NCI-H2227 (cell line): ENCODE measurements at regions not wholly inside any gene's neighbourhood (a gene's known extent, or its start where the extent isn't known, plus 50 kb on each side); places are given as distances from the start of the nearest gene placed in this dataset.

Experiments
- DNase-seq: peaks from one replicate; lab custom pipeline; 2025; ENCODE audit not compliant: unreplicated experiment; lab: John Stamatoyannopoulos, UW

DNA sequence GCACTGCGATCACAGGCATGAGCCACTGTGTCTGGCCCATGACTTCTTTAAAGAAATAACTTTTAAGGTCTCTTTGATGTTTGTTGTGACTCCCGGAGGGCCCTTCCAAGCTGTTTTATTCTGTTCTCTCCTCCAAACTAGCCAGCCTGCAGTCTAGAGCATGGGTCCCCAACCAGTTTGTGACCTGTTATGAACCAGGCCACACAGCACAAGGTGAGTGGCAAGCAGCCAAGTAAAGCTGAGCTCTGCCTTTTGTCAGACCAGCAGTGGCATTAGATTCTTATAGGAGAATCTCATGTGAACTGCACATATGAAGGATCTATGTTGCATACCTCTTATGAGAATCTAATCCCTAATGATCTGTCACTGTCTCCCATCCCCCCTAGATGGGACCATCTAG is 223.9 kb upstream of the RGPD4 start:
- no peak for DNase-seq

DNA sequence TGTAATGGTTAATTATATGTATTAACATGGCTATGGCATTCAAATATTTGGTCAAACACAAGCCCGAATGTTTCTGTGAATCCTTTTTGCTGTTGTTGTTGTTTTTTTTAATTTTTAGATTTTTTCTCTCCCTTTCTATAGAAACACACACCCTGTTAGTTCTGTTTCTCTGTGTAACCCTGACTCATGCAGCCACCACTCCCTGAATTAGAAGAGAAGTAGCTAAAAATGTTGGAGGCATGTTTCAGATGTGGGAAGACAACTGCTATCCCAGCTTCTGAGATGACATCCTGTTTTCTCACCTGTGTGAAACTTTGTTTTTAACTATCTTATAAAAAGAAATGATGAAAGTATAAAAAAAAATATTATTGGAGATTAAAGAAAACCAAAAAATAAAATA is 219.6 kb upstream of the RGPD4 start:
- no peak for DNase-seq

DNA sequence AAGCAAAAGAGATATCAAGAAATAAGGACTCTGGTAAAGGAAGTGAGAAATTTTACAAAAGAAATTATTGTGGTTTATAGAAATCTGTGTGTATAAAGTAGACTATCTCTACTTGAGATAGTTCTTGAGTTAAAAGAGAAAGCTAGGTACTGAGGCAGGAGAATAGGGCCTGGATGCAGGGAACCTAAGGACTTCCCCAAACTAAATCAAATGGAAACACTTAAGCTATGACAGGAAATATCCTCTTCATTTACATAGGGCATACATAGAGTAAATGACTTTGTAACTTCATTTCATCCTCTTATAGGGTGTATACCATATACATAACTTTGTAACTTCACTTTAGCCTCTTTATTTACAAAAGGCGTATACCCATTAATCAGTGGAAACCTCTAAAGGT is 219.2 kb upstream of the RGPD4 start:
- no peak for DNase-seq

DNA sequence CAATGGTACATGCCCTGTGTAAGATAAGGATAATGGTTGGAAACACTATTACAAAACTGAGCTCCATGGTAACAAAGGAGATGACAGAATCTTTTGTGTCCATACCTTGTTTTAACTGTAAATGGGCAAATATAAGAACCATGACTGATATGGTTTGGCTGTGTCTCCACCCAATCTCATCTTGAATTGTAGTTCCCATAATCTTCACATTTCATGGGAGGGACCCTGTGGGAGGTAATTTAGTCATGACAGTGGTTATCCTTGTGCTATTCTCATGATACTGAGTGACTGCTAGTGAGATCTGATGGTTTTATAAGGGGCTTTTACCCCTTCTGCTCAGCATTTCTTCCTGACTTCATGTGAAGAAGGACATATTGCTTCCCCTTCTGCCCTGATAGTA is 211.7 kb upstream of the RGPD4 start:
- no peak for DNase-seq

DNA sequence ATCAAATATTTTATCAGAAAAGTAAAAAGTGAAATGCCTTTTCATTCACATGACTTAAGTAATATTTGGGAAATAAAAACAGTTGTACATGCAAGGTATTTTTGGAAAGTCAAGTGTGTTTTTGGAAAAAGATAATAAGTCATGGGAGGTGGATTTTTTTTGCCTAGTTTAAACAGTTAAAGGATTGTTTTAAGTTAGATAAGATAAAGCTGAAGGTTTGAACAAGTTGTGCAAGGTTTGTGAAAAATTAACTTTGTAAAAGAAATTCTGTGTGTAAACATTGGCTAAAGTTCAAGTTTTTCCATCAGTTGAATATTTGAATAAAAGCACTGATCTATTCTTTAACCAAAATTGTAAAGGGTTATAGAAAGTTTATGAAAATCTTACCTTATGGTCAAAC is 207.9 kb upstream of the RGPD4 start:
- DNase-seq: no peak

DNA sequence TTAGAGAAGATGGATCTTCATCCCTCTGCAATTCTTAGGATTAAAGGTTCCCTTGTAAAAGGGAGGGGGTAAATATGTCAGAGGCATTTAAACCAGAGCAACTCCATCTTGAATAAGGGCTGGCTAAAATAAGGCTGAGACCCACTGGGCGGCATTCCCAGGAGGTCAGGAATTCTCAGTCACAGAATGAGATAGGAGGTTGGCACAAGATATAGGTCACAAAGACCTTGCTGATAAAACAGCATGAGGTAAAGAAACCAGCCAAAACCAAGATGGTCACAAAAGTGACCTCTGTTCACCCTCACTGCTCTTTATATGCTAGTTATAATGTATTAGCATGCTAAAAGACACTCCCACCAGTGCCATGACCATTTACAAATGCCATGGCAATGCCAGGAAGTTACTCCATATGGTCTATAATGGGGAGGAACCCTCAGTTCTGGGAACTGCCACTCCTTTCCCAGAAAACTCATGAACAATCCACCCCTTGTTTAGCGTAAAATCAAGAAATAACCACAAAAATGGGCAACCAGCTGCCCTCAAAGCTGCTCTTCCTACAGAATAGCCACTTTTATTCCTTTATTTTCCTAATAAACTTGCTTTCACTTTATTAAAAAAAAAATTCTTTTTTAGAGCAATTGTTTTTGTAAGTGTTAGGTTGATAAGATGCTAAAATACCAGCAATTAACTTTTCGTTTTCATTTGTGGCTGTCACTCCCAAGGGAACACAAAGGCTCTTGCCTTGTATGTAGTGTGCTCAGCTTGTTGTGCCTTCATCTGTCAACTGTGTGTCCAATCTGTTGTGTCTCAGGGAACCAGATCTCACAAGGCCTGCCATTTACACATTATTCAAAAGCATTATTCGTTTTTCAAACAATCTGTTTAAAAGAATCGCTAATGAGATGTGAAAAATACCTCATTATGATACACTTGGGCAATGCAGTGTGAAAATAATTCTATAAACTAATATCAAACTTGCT is 205.2 kb upstream of the RGPD4 start:
- no peak for DNase-seq

GRCh38 chr2:107622741-107623310 is 203.9 kb upstream of the RGPD4 start:
- DNase-seq: no peak

GRCh38 chr2:107625982-107626381 is 200.7 kb upstream of the RGPD4 start:
- DNase-seq: no peak

GRCh38 chr2:107627164-107627563 is 199.5 kb upstream of the RGPD4 start:
- DNase-seq: no peak

DNA sequence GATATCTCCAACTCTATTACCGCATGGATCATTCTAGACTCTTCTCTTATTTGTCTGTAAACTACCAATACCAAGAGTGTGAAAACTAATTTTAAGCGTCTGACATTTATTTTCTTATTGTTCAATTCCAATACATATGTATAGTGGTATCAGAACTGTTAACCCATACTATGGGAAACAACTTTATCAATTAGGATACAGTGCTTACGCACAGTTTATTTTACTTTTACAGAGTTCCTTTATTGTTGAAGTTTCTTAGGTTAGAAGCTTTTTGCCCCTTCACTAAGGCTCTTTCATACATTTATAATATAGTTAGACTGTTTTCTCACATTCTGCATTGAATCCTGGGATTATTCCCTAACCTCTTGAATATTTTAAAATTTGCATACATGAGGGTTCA is 198.8 kb upstream of the RGPD4 start:
- DNase-seq: no peak

GRCh38 chr2:107633580-107634147 is 193.0 kb upstream of the RGPD4 start:
- no peak for DNase-seq

GRCh38 chr2:107634172-107634571 is 192.5 kb upstream of the RGPD4 start:
- no peak for DNase-seq

- no peak for DNase-seq
Measured at GRCh38 chr2:107635883-107636282, 190.8 kb upstream of the RGPD4 start.

DNA sequence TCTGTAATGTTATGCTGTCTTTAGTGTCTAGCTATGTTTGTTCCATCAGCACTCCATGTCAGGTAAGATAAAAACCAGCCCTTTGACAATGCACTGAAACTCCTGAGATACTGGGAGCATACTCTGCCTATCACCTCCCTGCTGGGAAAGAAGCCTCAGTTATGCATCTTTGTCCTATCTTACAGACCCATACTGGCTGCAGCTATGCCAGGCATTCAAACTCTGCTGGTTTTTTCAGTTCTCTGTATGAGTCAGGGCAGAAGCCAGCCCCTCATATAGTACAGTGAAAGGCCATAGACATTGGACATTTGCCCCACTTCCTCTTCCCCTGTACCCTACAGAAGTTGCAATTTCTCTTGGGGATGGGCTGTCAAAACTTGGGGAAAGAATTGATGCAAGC is 181.1 kb upstream of the RGPD4 start:
- no peak for DNase-seq

- no peak for DNase-seq
Measured at GRCh38 chr2:107648781-107649404, 177.8 kb upstream of the RGPD4 start.

- no peak for DNase-seq
Measured at GRCh38 chr2:107657049-107657448, 169.6 kb upstream of the RGPD4 start.

DNA sequence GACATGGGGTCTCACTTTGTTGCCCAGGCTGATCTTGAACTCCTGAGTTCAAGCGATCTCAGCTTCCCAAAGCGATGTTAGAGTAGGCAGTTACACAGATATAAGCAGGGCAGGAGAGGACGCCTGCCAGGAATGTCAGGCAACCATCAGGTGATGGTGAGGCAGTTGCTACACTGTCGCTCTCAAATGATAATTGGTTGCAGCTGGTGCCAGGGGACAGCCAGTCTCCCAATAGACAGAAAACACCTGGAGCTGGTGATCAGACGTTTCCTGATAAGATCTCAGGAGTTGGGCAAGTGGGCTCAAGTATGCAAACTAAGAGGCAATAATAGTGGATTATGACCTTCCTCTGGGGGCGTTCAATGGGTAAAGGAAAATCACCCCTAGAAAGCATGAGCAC is 163.1 kb upstream of the RGPD4 start:
- DNase-seq: no peak

DNA sequence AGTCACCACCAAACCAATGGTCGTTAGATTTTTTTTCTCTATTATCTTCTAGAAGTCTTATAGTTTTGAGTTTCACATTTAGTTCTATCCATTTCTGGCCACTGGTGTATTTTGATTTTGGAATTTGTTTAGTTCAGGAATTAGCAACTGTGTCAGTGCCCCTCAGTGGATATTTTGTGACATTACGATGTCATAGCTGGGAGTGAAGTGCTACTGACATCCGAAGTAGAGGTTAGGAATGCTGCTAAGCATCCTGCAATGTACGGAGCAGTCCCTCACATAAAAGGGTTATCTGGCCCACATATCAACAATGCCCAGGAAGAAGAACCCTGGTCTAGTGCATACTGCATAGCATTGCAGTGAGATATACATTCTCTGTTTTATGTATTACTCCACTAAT is 157.4 kb upstream of the RGPD4 start:
- DNase-seq: no peak

GRCh38 chr2:107681936-107682335 is 144.8 kb upstream of the RGPD4 start:
- no peak for DNase-seq

DNA sequence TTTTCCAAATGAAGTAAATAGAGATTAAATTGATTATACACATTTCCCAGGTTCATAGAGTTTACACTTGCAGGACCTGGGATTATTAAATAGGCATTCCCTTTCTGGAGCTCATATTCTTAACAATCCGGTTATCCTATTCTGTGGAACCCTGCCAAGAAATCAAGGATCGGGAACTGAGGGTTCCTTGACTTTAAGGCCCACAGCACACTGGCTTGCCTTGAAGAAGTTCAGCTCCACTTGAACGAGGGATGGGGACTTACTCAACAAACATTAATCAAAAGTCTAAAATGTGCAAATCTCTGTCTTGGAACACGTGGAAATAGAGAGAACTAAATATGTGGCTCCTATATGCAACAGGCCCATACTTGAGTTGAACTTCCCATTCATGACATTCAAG is 142.3 kb upstream of the RGPD4 start:
- no peak for DNase-seq

- DNase-seq: no peak
Measured at GRCh38 chr2:107685421-107685986, 141.2 kb upstream of the RGPD4 start.
